ENCODE measurements at regions not wholly inside any gene's neighbourhood (a gene's known extent, or its start where the extent isn't known, plus 50 kb on each side); places are given as distances from the start of the nearest gene placed in this dataset.

- H3K4me3 ChIP-seq (ENCODE audit: low read depth, low read length) = no peak overlapping the region
- TF ChIP-seq CTCF (IDR thresholded peaks at IDR 0.05; ENCODE audit: insufficient read depth, low read depth, low read length) = no peak
- no peak for DNase-seq (ENCODE audit: low read depth)
Observed at GRCh38 chr7:8893775-8894174, 460.4 kb downstream of the NXPH1 start.

GRCh38 chr7:8906396-8907075 is 473.1 kb downstream of the NXPH1 start:
- no peak for DNase-seq (ENCODE audit: low read depth)

GRCh38 chr7:8908889-8909288 is 475.5 kb downstream of the NXPH1 start:
- no peak for TF ChIP-seq CTCF (IDR thresholded peaks at IDR 0.05; ENCODE audit: insufficient read depth, low read depth, low read length)
- H3K4me3 ChIP-seq (ENCODE audit: low read depth, low read length) = no peak overlapping the region
- DNase-seq (ENCODE audit: low read depth) = no peak

More at GRCh38 chr7:8906396-8907075, 473.1 kb downstream of the NXPH1 start:
- TF ChIP-seq CTCF (IDR thresholded peaks at IDR 0.05; ENCODE audit: insufficient read depth, low read depth, low read length) = no peak
- H3K4me3 ChIP-seq (ENCODE audit: low read depth, low read length) = no peak overlapping the region

- TF ChIP-seq CTCF (IDR thresholded peaks at IDR 0.05; ENCODE audit: insufficient read depth, low read depth, low read length) = no peak
- no peak overlapping the region for H3K4me3 ChIP-seq (ENCODE audit: low read depth, low read length)
- DNase-seq (ENCODE audit: low read depth) = no peak
Observed at GRCh38 chr7:8913682-8914081, 480.3 kb downstream of the NXPH1 start.

GRCh38 chr7:8921807-8922206 is 488.4 kb downstream of the NXPH1 start:
- TF ChIP-seq CTCF (IDR thresholded peaks at IDR 0.05; ENCODE audit: insufficient read depth, low read depth, low read length) = no peak
- no peak overlapping the region for H3K4me3 ChIP-seq (ENCODE audit: low read depth, low read length)
- no peak for DNase-seq (ENCODE audit: low read depth)

- TF ChIP-seq CTCF (IDR thresholded peaks at IDR 0.05; ENCODE audit: insufficient read depth, low read depth, low read length) = no peak
- no peak for DNase-seq (ENCODE audit: low read depth)
- no peak overlapping the region for H3K4me3 ChIP-seq (ENCODE audit: low read depth, low read length)
Observed at GRCh38 chr7:8922726-8923125, 489.3 kb downstream of the NXPH1 start.
